Stomach smooth muscle (tissue), 2 donors: ENCODE measurements at regions not wholly inside any gene's neighbourhood (a gene's known extent, or its start where the extent isn't known, plus 50 kb on each side); places are given as distances from the start of the nearest gene placed in this dataset.
"Not testable (repeated sequence)": the region's sequence is repeated elsewhere in the genome, so short reads cannot be mapped to it uniquely, and the experiment has no call there.

Experiments
- H3K27ac ChIP-seq: one replicate; pipeline ENCODE4 v1.7.0; 2013; ENCODE audit warnings: mild to moderate bottlenecking, low read length, inconsistent platforms
- H3K27me3 ChIP-seq, 2 donors: one replicate each; pipeline ENCODE4 v1.7.0; 2013; ENCODE audit warnings: low read length in 2 of 2; ENCODE audit not compliant: insufficient read depth in 2 of 2, control insufficient read depth in 1 of 2
- H3K36me3 ChIP-seq, 2 donors: one replicate each; pipeline ENCODE4 v1.7.0; 2013; ENCODE audit warnings: low read length in 2 of 2; ENCODE audit not compliant: control insufficient read depth in 2 of 2, insufficient read depth in 2 of 2
- H3K4me1 ChIP-seq: one replicate; pipeline ENCODE4 v1.7.0; 2013; ENCODE audit warnings: low read length; ENCODE audit not compliant: control insufficient read depth, insufficient read depth
- H3K4me3 ChIP-seq, 2 donors: one replicate each; pipeline ENCODE4 v1.7.0; 2013; ENCODE audit warnings: low read length in 2 of 2
- H3K9ac ChIP-seq, 2 donors: one replicate each; pipeline ENCODE4 v1.7.0; 2013; ENCODE audit warnings: low read length in 2 of 2, mild to moderate bottlenecking in 1 of 2
- H3K9me3 ChIP-seq, 2 donors: one replicate each; pipeline ENCODE4 v1.7.0; 2013; ENCODE audit warnings: low read length in 2 of 2; ENCODE audit not compliant: control insufficient read depth in 2 of 2
- donor health status: healthy.
- donor health status: Pancreatic carcinoma.

DNA sequence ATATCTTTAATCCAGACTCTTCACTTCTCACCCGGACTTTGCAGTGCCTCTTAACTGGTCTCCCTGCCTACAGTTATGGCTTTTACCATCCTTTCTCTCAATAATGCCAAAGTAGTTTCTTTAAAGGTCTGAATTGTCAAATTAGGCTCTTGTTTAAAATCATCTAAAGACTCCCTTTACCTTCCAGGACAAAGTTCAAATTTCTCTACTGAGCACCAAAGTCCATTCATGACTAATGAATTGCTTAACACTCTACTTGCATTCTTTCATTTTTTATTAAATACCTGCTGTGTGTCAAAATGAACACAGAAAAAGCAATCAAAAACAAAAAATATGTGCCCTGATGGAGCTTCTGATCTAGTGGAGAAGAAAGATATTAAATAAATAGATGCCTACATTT, 472.4 kb upstream of the UBE2E2 start:
- Histone ChIP-seq H3K27me3 (no peaks in the 10 kb centered on the region), H3K9ac (no peak overlapping the region), H3K36me3 (no peaks in the 10 kb centered on the region), H3K4me3 (no peak overlapping the region), H3K27ac (no peak overlapping the region), H3K9me3 (no peaks in the 10 kb centered on the region), H3K4me1 (no peaks in the 10 kb centered on the region)

DNA sequence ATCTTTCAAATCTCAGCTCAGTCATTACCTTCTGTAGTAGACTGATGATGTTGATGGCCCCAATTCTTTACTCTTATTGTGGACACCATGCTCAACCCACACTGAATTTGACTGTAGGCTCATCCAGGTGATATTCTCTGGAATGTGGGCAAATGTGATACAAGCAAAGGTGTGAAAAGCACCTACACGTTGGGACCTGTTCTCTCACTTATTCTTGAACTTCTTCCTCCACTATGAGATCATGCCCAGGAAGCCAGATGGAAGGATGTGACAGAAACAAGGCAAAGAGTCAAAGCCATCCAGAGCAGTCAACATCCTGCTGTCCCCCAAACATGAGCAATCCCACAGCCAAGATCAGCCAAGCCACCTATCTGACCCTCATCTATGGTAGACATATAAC, 471.2 kb upstream of the UBE2E2 start:
- Histone ChIP-seq H3K36me3 (no peaks in the 10 kb centered on the region), H3K4me1 (no peaks in the 10 kb centered on the region), H3K27ac (no peak overlapping the region), H3K9ac (no peak overlapping the region), H3K9me3 (no peaks in the 10 kb centered on the region), H3K27me3 (no peaks in the 10 kb centered on the region), H3K4me3 (no peak overlapping the region)

DNA sequence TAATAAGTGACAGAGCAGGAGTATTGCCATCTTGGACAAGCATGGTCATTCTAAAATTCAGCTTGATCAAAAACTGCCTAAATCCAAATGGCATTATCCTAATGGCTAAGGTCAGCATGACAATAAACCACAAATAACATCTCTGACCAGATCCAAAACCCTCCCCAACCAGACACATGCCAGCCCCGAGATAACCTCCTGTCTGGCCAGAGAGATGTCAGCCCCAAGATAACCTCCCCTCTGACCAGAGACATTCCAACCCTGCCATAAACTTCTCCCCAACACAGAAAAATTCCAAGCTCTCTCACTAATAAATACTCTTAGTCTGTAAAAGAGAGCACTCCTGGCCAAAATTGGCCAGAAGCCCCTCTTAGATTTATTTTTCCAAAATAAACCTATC, 470.5 kb upstream of the UBE2E2 start:
- H3K36me3 ChIP-seq = no peaks in the 10 kb centered on the region
- no peaks in the 10 kb centered on the region for H3K27me3 ChIP-seq
- no peaks in the 10 kb centered on the region for H3K4me1 ChIP-seq
- H3K9ac ChIP-seq = no peak overlapping the region
- no peak overlapping the region for H3K27ac ChIP-seq
- no peaks in the 10 kb centered on the region for H3K9me3 ChIP-seq
- no peak overlapping the region for H3K4me3 ChIP-seq

- Histone ChIP-seq H3K4me3 (no peak overlapping the region), H3K36me3 (no peaks in the 10 kb centered on the region), H3K4me1 (no peaks in the 10 kb centered on the region), H3K27me3 (no peaks in the 10 kb centered on the region), H3K9ac (no peak overlapping the region), H3K9me3 (no peaks in the 10 kb centered on the region), H3K27ac (no peak overlapping the region)
Observed at GRCh38 chr3:22734207-22734606, 468.9 kb upstream of the UBE2E2 start.

DNA sequence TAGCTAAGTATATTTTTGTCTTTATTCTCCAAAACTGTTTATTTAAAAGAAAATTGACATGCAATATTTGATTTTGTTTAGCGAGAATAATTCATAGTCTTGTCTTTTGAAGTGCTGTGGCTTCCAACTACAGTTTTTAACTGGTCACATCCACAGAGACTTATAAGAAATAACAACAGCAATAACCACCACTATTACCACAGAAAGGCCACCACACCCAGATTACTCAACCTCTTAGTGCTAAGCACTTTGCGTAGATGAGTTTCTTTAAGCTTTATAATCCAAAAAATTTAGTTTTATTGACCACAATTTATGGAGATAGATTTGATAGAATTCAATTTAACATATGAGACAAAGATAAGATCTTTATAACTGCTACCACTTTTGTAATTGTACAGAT, 468.4 kb upstream of the UBE2E2 start:
- Histone ChIP-seq H3K9me3 (no peaks in the 10 kb centered on the region), H3K27ac (no peak overlapping the region), H3K4me1 (no peaks in the 10 kb centered on the region), H3K4me3 (no peak overlapping the region), H3K27me3 (no peaks in the 10 kb centered on the region), H3K9ac (no peak overlapping the region), H3K36me3 (no peaks in the 10 kb centered on the region)

DNA sequence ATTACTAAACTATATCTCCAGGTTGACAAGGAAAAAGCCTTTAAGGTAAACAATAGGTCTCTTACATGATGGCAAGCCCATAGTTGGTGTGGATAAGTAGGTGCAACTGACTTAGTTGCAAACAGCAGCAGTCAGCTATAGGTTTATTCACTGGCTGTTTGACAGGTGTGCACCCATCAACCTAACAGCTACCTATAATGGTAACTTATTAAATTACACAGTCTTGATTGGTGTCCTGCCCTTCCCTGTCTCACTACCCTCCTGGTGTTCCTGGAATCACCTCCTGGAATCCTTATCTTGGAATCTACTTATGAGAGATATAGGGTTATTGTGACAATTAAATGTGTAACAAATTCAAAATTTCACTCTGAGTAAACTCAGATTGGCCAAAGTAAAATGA, 467.8 kb upstream of the UBE2E2 start:
- Histone ChIP-seq H3K27ac (no peak overlapping the region), H3K9ac (no peak overlapping the region), H3K9me3 (no peaks in the 10 kb centered on the region), H3K4me3 (no peak overlapping the region), H3K4me1 (no peaks in the 10 kb centered on the region), H3K36me3 (no peaks in the 10 kb centered on the region), H3K27me3 (no peaks in the 10 kb centered on the region)

GRCh38 chr3:22743386-22743785, 459.7 kb upstream of the UBE2E2 start:
- H3K4me1 ChIP-seq, H3K9ac ChIP-seq, H3K27me3 ChIP-seq, H3K9me3 ChIP-seq, H3K4me3 ChIP-seq, H3K27ac ChIP-seq, H3K36me3 ChIP-seq: not testable (repeated sequence)

- H3K27ac ChIP-seq = no peak overlapping the region
- H3K36me3 ChIP-seq = no peaks in the 10 kb centered on the region
- no peak overlapping the region for H3K9ac ChIP-seq
- no peaks in the 10 kb centered on the region for H3K27me3 ChIP-seq
- H3K4me1 ChIP-seq = no peaks in the 10 kb centered on the region
- H3K9me3 ChIP-seq = no peaks in the 10 kb centered on the region
- no peak overlapping the region for H3K4me3 ChIP-seq
Observed at GRCh38 chr3:22745321-22745720, 457.8 kb upstream of the UBE2E2 start.

GRCh38 chr3:22746221-22746620, 456.9 kb upstream of the UBE2E2 start:
- H3K36me3 ChIP-seq = no peaks in the 10 kb centered on the region
- H3K27me3 ChIP-seq = no peaks in the 10 kb centered on the region
- no peak overlapping the region for H3K4me3 ChIP-seq
- H3K9ac ChIP-seq = no peak overlapping the region
- H3K27ac ChIP-seq = no peak overlapping the region
- no peaks in the 10 kb centered on the region for H3K9me3 ChIP-seq
- no peaks in the 10 kb centered on the region for H3K4me1 ChIP-seq

- Histone ChIP-seq H3K27ac (no peak overlapping the region), H3K4me1 (no peaks in the 10 kb centered on the region), H3K4me3 (no peak overlapping the region), H3K9ac (no peak overlapping the region), H3K36me3 (no peaks in the 10 kb centered on the region), H3K9me3 (no peaks in the 10 kb centered on the region), H3K27me3 (no peaks in the 10 kb centered on the region)
Observed at GRCh38 chr3:22748453-22749045, 454.6 kb upstream of the UBE2E2 start.

- H3K9ac ChIP-seq = no peak overlapping the region
- peaks cover 0 to 7% of the 10 kb centered on the region in 2 donors for H3K9me3 ChIP-seq
- H3K4me3 ChIP-seq = no peak overlapping the region
- no peaks in the 10 kb centered on the region for H3K27me3 ChIP-seq
- no peaks in the 10 kb centered on the region for H3K36me3 ChIP-seq
- no peak overlapping the region for H3K27ac ChIP-seq
- no peaks in the 10 kb centered on the region for H3K4me1 ChIP-seq
Observed at GRCh38 chr3:22759636-22760310, 443.4 kb upstream of the UBE2E2 start.
